ENCODE measurements at regions not wholly inside any gene's neighbourhood (a gene's known extent, or its start where the extent isn't known, plus 50 kb on each side); places are given as distances from the start of the nearest gene placed in this dataset.

DNA sequence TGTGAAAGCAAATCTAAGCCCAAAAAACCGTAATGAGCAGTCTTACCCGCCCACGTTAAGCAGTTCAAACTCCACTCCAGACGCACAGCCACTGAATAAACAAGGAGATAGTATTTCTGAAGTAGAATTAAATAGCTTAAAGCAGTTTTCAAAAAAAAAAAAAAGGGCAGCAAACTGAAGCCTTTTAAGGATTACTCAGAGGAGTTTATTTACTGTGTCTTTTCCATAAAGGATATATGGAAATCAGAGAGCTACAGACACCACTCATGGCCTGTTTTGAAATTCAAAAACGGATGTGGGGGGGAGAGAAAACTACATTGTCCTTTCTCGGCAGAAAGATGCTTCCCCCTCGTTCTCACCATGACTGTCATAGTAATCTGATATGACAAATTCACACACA, 83.7 kb upstream of the IRX1 start:
- Histone ChIP-seq H3K27me3 (ENCODE audit: insufficient read depth in 3 of 3, low read length in 2 of 3) (no peaks in the 10 kb centered on the region), H3K4me1 (no peaks in the 10 kb centered on the region), H3K4me3 (no peak overlapping the region), H3K36me3 (ENCODE audit: insufficient read depth in 1 of 2, low read depth in 1 of 2) (no peaks in the 10 kb centered on the region), H3K9me3 (no peaks in the 10 kb centered on the region), H3K27ac (no peak overlapping the region)
- ATAC-seq (no peak), DNase-seq (no peak)
- 25 to 37% (median 34%) methylated on average over 7 of the region's 7 CpGs for WGBS, 3 donors
- TF ChIP-seq, protein P1, sequence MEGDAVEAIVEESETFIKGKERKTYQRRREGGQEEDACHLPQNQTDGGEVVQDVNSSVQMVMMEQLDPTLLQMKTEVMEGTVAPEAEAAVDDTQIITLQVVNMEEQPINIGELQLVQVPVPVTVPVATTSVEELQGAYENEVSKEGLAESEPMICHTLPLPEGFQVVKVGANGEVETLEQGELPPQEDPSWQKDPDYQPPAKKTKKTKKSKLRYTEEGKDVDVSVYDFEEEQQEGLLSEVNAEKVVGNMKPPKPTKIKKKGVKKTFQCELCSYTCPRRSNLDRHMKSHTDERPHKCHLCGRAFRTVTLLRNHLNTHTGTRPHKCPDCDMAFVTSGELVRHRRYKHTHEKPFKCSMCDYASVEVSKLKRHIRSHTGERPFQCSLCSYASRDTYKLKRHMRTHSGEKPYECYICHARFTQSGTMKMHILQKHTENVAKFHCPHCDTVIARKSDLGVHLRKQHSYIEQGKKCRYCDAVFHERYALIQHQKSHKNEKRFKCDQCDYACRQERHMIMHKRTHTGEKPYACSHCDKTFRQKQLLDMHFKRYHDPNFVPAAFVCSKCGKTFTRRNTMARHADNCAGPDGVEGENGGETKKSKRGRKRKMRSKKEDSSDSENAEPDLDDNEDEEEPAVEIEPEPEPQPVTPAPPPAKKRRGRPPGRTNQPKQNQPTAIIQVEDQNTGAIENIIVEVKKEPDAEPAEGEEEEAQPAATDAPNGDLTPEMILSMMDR (IDR thresholded peaks at IDR 0.05): no peak
- intact Hi-C loops (cut with DNase I): no loop called here

DNA sequence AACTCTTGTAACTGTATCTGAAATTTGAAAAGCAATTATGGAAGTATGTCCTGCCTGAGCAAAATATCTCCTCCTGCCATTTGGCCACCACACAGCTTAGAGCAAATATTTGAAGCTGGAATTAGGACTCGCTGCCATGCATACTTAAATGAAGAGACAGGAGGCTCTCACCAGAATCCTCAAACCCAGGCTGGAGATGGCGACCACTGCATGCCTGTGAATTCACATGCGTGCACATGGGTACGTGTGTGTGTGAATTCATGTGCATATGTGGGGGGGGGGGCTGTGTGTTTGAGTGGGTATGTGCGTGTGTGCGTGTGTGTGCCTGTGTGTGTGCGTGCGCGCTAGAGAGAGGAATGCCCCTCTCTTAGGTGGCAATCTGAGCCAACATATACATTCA, 84.1 kb upstream of the IRX1 start:
- TF ChIP-seq, protein P1 (IDR thresholded peaks at IDR 0.05): no peak
- no peak overlapping the region for H3K27ac ChIP-seq
- WGBS, 3 donors: 75 to 81% (median 80%) methylated on average over 9 of the region's 9 CpGs
- no peaks in the 10 kb centered on the region for H3K9me3 ChIP-seq
- no peaks in the 10 kb centered on the region for H3K36me3 ChIP-seq (ENCODE audit: insufficient read depth in 1 of 2, low read depth in 1 of 2)
- no peaks in the 10 kb centered on the region for H3K27me3 ChIP-seq (ENCODE audit: insufficient read depth in 3 of 3, low read length in 2 of 3)
- DNase-seq: no peak
- intact Hi-C loops (cut with DNase I): no loop called here
- no peak for ATAC-seq
- no peak overlapping the region for H3K4me3 ChIP-seq
- no peaks in the 10 kb centered on the region for H3K4me1 ChIP-seq

DNA sequence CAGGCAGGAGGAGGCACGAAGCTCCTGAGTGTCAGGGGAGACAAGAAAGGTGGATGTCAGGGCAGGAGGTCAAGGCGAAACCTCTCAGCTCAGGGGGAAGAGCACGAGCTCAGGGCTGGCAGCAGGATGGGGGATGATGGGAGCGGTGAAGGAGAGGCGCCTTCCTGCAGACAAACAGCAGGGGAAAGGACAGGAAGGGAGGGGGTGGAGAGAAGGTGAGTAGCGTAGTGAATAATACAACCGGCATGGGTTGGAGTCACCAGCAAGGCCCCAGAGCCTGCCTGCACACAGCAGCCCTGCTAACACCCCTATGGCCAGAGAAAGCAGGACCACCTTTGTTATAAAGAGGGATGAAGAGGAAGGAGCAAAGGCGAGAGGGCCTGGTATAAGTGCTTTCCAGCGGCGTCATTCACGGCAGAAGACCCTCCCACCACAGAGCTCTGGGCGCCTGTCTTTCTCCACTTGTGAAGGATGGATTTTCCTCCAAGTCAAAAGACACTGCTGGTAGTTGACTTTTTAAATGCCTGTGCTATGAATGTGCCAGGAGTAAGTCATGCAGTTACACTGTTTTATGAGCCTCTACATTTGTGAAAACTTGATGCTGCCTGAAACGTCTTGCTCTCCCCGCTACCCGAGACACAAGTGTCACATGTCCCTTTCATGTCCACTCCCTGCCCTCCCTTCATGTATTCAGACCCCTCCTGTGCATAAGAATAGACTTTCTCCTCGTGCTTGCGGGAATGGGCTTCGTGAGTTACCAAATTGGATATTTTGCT, 84.8 kb upstream of the IRX1 start:
- 73 to 78% (median 76%) methylated on average over 18 of the region's 18 CpGs for WGBS, 3 donors
- no peak for ATAC-seq

DNA sequence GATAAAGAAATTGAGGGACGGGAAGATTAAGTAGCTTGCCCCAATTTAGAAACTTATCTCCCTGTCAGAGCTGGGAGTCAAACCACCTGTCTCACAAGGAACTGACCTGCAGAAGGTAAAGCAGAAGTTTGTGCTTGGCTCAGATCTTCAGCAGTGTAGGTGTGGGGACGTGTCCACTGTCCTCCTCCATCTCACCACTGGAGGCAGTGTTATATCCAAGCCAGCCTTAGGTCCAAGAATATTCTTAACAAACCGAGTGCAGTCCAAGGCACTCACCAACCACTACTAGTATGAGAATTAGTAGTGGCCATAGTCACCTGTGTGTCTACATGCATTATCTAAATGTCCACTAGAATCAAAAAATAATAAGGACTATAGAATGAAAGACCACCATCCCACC, 86.3 kb upstream of the IRX1 start:
- intact Hi-C loops (cut with DNase I): no loop called here
- Histone ChIP-seq H3K27me3 (ENCODE audit: insufficient read depth in 3 of 3, low read length in 2 of 3) (no peaks in the 10 kb centered on the region), H3K9me3 (no peaks in the 10 kb centered on the region), H3K27ac (no peak overlapping the region), H3K4me3 (no peak overlapping the region), H3K36me3 (ENCODE audit: insufficient read depth in 1 of 2, low read depth in 1 of 2) (no peaks in the 10 kb centered on the region), H3K4me1 (no peaks in the 10 kb centered on the region)
- ATAC-seq (no peak), DNase-seq (no peak)
- TF ChIP-seq, protein P1 (IDR thresholded peaks at IDR 0.05): no peak
- WGBS, 3 donors: 83 to 88% (median 84%) methylated on average over 3 of the region's 3 CpGs

More for the DNA sequence above, 84.8 kb upstream of the IRX1 start:
- Histone ChIP-seq H3K27ac (no peak overlapping the region), H3K4me3 (no peak overlapping the region), H3K4me1 (no peaks in the 10 kb centered on the region), H3K36me3 (ENCODE audit: insufficient read depth in 1 of 2, low read depth in 1 of 2) (no peaks in the 10 kb centered on the region), H3K9me3 (no peaks in the 10 kb centered on the region), H3K27me3 (ENCODE audit: insufficient read depth in 3 of 3, low read length in 2 of 3) (no peaks in the 10 kb centered on the region)
- no peak for DNase-seq
- TF ChIP-seq, protein P1 (IDR thresholded peaks at IDR 0.05): no peak
- intact Hi-C loops (cut with DNase I): no loop called here

DNA sequence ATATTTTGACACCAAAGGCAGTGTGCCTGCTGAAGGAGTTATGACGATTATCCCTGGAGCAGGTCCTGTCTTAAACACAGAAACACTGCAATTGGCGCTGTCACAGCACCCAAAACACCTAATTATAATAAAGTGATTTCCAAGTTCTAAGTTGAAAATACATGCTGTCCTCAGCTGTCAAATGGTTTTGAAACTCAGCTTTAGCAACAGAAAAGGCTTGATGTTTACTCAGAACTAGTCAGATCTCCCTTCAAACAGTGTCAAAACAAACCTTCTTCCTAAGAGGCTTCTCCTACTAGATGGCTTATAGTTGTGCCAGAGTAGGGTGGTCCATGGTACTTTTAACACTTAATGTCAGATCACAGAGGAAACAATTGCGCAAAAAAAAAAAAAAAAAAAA, 87.2 kb upstream of the IRX1 start:
- Histone ChIP-seq H3K27me3 (ENCODE audit: insufficient read depth in 3 of 3, low read length in 2 of 3) (no peaks in the 10 kb centered on the region), H3K4me1 (no peaks in the 10 kb centered on the region), H3K4me3 (no peak overlapping the region), H3K36me3 (ENCODE audit: insufficient read depth in 1 of 2, low read depth in 1 of 2) (no peaks in the 10 kb centered on the region), H3K27ac (no peak overlapping the region), H3K9me3 (no peaks in the 10 kb centered on the region)
- DNase-seq: no peak
- intact Hi-C loops (cut with DNase I): no loop called here
- 87 to 93% (median 88%) methylated on average over 3 of the region's 3 CpGs for WGBS, 3 donors
- ATAC-seq: no peak
- TF ChIP-seq, protein P1 (IDR thresholded peaks at IDR 0.05): no peak

All from psoas muscle (tissue), 7 donors.